DOHH2 (cell line): ENCODE measurements at regions not wholly inside any gene's neighbourhood (a gene's known extent, or its start where the extent isn't known, plus 50 kb on each side); places are given as distances from the start of the nearest gene placed in this dataset.
A peak's percentile ranks its signal among the peaks of the same experiment; 100 is the strongest.

Experiments
- CTCF ChIP-seq: fragments of 200-600 bp; sonication (generic); IDR thresholded peaks from one replicate; pipeline ENCODE4 v1.5.1; 2014; ENCODE audit warnings: antibody characterized with exemption, mild to moderate bottlenecking, low read depth, low read length; ENCODE audit not compliant: poor library complexity, severe bottlenecking
- EZH2phosphoT487 ChIP-seq: fragments of 200-600 bp; sonication (generic); IDR thresholded peaks from 2 replicates; pipeline ENCODE4 v1.6.1; 2017; ENCODE audit warnings: borderline replicate concordance, mild to moderate bottlenecking, antibody characterized with exemption, low read length, moderate library complexity, mixed read lengths

DNA sequence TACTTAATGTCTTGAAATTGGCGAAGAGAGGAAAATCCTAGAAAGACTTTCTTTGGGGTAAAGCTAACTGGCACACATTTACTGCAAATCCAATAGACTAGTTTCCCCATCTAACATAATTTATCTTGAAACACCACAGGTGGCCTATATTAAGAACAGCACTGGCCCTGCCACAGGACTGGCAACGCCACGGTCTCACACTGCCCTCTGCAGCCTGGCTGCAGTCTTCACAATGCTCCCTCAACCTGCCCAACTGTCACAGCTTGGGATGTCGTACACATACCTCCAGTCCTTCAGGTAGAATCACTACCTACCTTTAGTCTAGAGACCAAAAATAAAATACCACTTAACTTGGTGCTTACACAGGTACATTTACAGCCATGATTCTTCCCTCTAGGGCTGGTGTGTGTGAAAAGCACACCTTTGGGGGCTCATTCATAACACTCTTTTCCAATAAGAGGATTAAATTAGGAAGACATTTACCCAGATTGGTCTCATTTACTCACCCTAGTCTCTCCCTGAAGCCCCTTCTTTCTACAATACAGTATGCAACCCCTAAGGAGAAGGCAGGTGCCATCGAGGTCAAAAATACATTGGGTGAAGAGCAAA lies 222.2 kb downstream of the C1D start:
- TF ChIP-seq EZH2phosphoT487: no peak
- TF ChIP-seq CTCF: peak; percentile 93
